HEK293 (cell line): ENCODE measurements at regions not wholly inside any gene's neighbourhood (a gene's known extent, or its start where the extent isn't known, plus 50 kb on each side); places are given as distances from the start of the nearest gene placed in this dataset.

Experiments used
- CTCF ChIA-PET: fragments of 350-600 bp; formaldehyde crosslinking; extraction: SDS; loops from one replicate; lab custom pipeline; 2021; ENCODE audit warnings: antibody characterized with exemption; lab: Yijun Ruan, JAX
- POLR2A ChIA-PET: fragments of 300-600 bp; formaldehyde crosslinking; extraction: SDS; loops from one replicate; lab custom pipeline; 2020; ENCODE audit warnings: antibody characterized with exemption, inconsistent platforms; lab: Yijun Ruan, JAX
- H3K27ac ChIP-seq: fragments of 200-500 bp; sonication (Bioruptor generic); 2 replicates; pipeline ENCODE4 v1.5.1; 2014; ENCODE audit warnings: low read depth, low read length, control low read depth, inconsistent platforms; ENCODE audit errors: extremely low read depth
- H3K36me3 ChIP-seq, 2 experiments: fragments of 200-500 bp in 1 of 2; sonication (Bioruptor generic) in 1 of 2; 1 replicate in 1 of 2; 2 replicates in 1 of 2; pipeline ENCODE4 v1.5.1; 2014 to 2017; ENCODE audit warnings: inconsistent platforms in 2 of 2, low read length in 2 of 2; ENCODE audit not compliant: control insufficient read depth in 2 of 2, insufficient read depth in 1 of 2
- H3K4me1 ChIP-seq: fragments of 200-500 bp; sonication (Bioruptor generic); 2 replicates; pipeline ENCODE4 v1.5.1; 2014; ENCODE audit warnings: mild to moderate bottlenecking, low read length, inconsistent platforms; ENCODE audit not compliant: control insufficient read depth, insufficient read depth
- H3K4me3 ChIP-seq: 2 replicates; pipeline ENCODE4 v1.5.1; 2011; ENCODE audit warnings: low read depth, mild to moderate bottlenecking, control low read depth, low read length, moderate library complexity
- H3K9me3 ChIP-seq: fragments of 200-500 bp; sonication (Bioruptor generic); 2 replicates; pipeline ENCODE4 v1.5.1; 2014; ENCODE audit warnings: low read depth, low read length, inconsistent platforms; ENCODE audit not compliant: control insufficient read depth, insufficient read depth
- BCL11B ChIP-seq: fragments of 450-650 bp; formaldehyde crosslinking; IDR thresholded peaks from 2 replicates; pipeline ENCODE4 v1.5.1; 2016; ENCODE audit warnings: low read depth, missing biosample characterization, missing genetic modification characterization
- HIC1 ChIP-seq: fragments of 450-650 bp; formaldehyde crosslinking; IDR thresholded peaks from 2 replicates; pipeline ENCODE4 v1.5.1; 2016; ENCODE audit warnings: missing biosample characterization, missing genetic modification characterization
- KLF1 ChIP-seq: fragments of 450-650 bp; formaldehyde crosslinking; IDR thresholded peaks from 2 replicates; pipeline ENCODE4 v1.5.1; 2016; ENCODE audit warnings: missing biosample characterization, missing genetic modification characterization
- PBX3 ChIP-seq: sonication (generic); formaldehyde crosslinking; IDR thresholded peaks from 2 replicates; pipeline ENCODE4 v1.8.1; 2022; ENCODE audit warnings: mild to moderate bottlenecking, moderate library complexity, missing genetic modification reagents
- SP2 ChIP-seq: fragments of 450-650 bp; formaldehyde crosslinking; IDR thresholded peaks from 2 replicates; pipeline ENCODE4 v1.5.1; 2016; ENCODE audit warnings: missing biosample characterization, missing genetic modification characterization
- ZBTB1 ChIP-seq: fragments of 450-650 bp; formaldehyde crosslinking; IDR thresholded peaks from 2 replicates; pipeline ENCODE4 v1.5.1; 2016; ENCODE audit warnings: missing biosample characterization, missing genetic modification characterization
- ZBTB21 ChIP-seq: fragments of 450-650 bp; formaldehyde crosslinking; IDR thresholded peaks from 2 replicates; pipeline ENCODE4 v1.5.1; 2017; ENCODE audit warnings: missing biosample characterization, missing genetic modification characterization
- ZIC2 ChIP-seq: fragments of 450-650 bp; formaldehyde crosslinking; IDR thresholded peaks from 2 replicates; pipeline ENCODE4 v1.5.1; 2016; ENCODE audit warnings: missing biosample characterization, missing genetic modification characterization
- ZNF155 ChIP-seq: fragments of 450-650 bp; formaldehyde crosslinking; IDR thresholded peaks from 2 replicates; pipeline ENCODE4 v1.5.1; 2016; ENCODE audit warnings: missing biosample characterization, missing genetic modification characterization
- ZNF19 ChIP-seq: fragments of 450-650 bp; formaldehyde crosslinking; IDR thresholded peaks from 2 replicates; pipeline ENCODE4; 2016; ENCODE audit warnings: missing biosample characterization, missing genetic modification characterization, low read depth
- ZNF239 ChIP-seq: fragments of 450-650 bp; formaldehyde crosslinking; IDR thresholded peaks from 2 replicates; pipeline ENCODE4 v1.5.1; 2016; ENCODE audit warnings: missing biosample characterization, missing genetic modification characterization
- ZNF248 ChIP-seq: fragments of 450-650 bp; formaldehyde crosslinking; IDR thresholded peaks from 2 replicates; pipeline ENCODE4 v1.5.1; 2017; ENCODE audit warnings: missing biosample characterization, missing genetic modification characterization
- ZNF302 ChIP-seq: fragments of 450-650 bp; formaldehyde crosslinking; IDR thresholded peaks from 2 replicates; pipeline ENCODE4 v1.5.1; 2016; ENCODE audit warnings: missing biosample characterization, missing genetic modification characterization, low read depth
- ZNF510 ChIP-seq: fragments of 450-650 bp; formaldehyde crosslinking; IDR thresholded peaks from 2 replicates; pipeline ENCODE4 v1.5.1; 2018; ENCODE audit warnings: mild to moderate bottlenecking, missing genetic modification characterization, missing biosample characterization; ENCODE audit not compliant: insufficient replicate concordance
- ZNF529 ChIP-seq: fragments of 450-650 bp; formaldehyde crosslinking; IDR thresholded peaks from 2 replicates; pipeline ENCODE4 v1.5.1; 2017; ENCODE audit warnings: missing genetic modification characterization, missing biosample characterization; ENCODE audit not compliant: insufficient replicate concordance
- ZNF549 ChIP-seq: fragments of 450-650 bp; IDR thresholded peaks from 2 replicates; pipeline ENCODE4 v1.5.1; 2018; ENCODE audit warnings: missing biosample characterization, missing genetic modification characterization, mild to moderate bottlenecking, inconsistent platforms, moderate library complexity
- ZNF596 ChIP-seq: fragments of 450-650 bp; IDR thresholded peaks from 2 replicates; pipeline ENCODE4 v1.5.0; 2018; ENCODE audit warnings: missing biosample characterization, mild to moderate bottlenecking, missing genetic modification characterization, moderate library complexity
- ZNF670 ChIP-seq: fragments of 450-650 bp; formaldehyde crosslinking; IDR thresholded peaks from 2 replicates; pipeline ENCODE4 v1.5.1; 2016; ENCODE audit warnings: missing biosample characterization, missing genetic modification characterization, low read depth
- ZNF701 ChIP-seq: fragments of 450-650 bp; formaldehyde crosslinking; IDR thresholded peaks from 2 replicates; pipeline ENCODE4 v1.5.1; 2016; ENCODE audit warnings: missing biosample characterization, missing genetic modification characterization
- ZNF830 ChIP-seq: fragments of 450-650 bp; IDR thresholded peaks from 2 replicates; pipeline ENCODE4 v1.5.0; 2018; ENCODE audit warnings: missing biosample characterization, missing genetic modification characterization, low read depth, mild to moderate bottlenecking, moderate library complexity
- ZNF843 ChIP-seq: fragments of 450-650 bp; formaldehyde crosslinking; IDR thresholded peaks from 2 replicates; pipeline ENCODE4 v1.5.1; 2016; ENCODE audit warnings: missing biosample characterization, missing genetic modification characterization
- TF ChIP-seq, protein P1 (sequence below): fragments of 450-650 bp; formaldehyde crosslinking; IDR thresholded peaks from 2 replicates; pipeline ENCODE4 v1.5.1; 2016; ENCODE audit warnings: missing biosample characterization, missing genetic modification characterization
- TF ChIP-seq, protein P2 (sequence below): IDR thresholded peaks from 2 replicates; pipeline ENCODE4 v1.6.1; 2011; ENCODE audit warnings: mild to moderate bottlenecking, low read depth, low read length, borderline replicate concordance

DNA sequence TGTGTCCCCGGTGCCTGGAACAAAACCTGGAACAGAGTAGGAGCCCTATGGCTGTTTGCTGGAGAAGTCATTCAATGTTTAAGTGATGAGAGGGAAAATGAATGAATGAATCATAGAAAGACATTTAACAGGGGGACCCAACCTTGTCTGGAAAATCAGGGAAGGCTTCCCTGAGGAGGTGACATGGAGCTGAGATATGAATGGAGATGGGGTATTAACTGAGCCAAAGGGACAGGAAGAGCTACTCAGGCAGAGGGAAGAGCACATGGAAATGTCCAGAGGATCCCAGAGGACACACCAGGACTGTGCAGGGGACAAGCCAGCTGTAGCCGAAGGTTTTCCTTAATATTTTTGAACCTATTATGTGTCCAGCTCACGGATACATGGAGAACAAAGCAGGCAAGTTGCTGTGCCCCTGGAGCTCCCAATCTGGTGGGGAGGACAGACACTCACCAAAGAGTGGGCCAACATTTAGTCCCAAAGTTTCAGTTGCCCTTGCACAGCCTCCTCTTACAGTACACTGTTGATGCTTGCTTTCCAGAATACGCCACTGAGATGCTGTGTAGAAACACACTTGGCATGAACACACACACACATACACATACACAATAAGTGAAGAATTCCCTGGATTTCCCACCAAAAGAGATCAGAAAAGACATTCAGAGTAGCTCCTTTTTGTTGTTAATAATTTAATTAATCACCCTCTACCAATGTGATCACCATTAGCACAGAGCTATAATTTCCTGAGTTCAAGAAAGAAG lies 77.0 kb upstream of the PTPN1 start:
- CTCF ChIA-PET = interaction anchor here (0.5 to 2.4 kb wide), 4 partner anchors 9 to 194 kb away, joined by 3 to 9 read pairs (median 4); no protein-coding TSS in a partner anchor
- POLR2A ChIA-PET = no interaction called here

GRCh38 chr20:50434321-50434652 lies 75.9 kb upstream of the PTPN1 start:
- Histone ChIP-seq H3K4me3 (no peak overlapping the region), H3K4me1 (no peaks in the 10 kb centered on the region), H3K9me3 (no peaks in the 10 kb centered on the region), H3K36me3 (no peaks in the 10 kb centered on the region), H3K27ac (no peak overlapping the region)
- CTCF ChIA-PET = interaction anchor here (2.4 kb wide), 1 partner anchor 10 kb away, joined by 9 read pairs; no protein-coding TSS in a partner anchor
- POLR2A ChIA-PET = interaction anchor here (0.7 kb wide), 1 partner anchor 336 kb away, joined by 3 read pairs; no protein-coding TSS in a partner anchor
- TF ChIP-seq SP2 (tag by site-specific recombination) = no peak
- TF ChIP-seq, protein P1, sequence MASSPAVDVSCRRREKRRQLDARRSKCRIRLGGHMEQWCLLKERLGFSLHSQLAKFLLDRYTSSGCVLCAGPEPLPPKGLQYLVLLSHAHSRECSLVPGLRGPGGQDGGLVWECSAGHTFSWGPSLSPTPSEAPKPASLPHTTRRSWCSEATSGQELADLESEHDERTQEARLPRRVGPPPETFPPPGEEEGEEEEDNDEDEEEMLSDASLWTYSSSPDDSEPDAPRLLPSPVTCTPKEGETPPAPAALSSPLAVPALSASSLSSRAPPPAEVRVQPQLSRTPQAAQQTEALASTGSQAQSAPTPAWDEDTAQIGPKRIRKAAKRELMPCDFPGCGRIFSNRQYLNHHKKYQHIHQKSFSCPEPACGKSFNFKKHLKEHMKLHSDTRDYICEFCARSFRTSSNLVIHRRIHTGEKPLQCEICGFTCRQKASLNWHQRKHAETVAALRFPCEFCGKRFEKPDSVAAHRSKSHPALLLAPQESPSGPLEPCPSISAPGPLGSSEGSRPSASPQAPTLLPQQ (tag by site-specific recombination) = no peak
- no peak for TF ChIP-seq ZNF510 (tag by site-specific recombination)
- no peak for TF ChIP-seq ZNF670
- no peak for TF ChIP-seq ZNF19 (tag by site-specific recombination)
- TF ChIP-seq ZNF248 (tag by site-specific recombination) = no peak
- no peak for TF ChIP-seq HIC1
- TF ChIP-seq ZNF239 = no peak
- no peak for TF ChIP-seq ZBTB1 (tag by site-specific recombination)
- TF ChIP-seq ZNF843 (tag by site-specific recombination) = no peak
- TF ChIP-seq ZNF701 (tag by site-specific recombination) = no peak
- no peak for TF ChIP-seq ZNF830 (tag by site-specific recombination)
- no peak for TF ChIP-seq ZBTB21 (tag by site-specific recombination)
- TF ChIP-seq KLF1 = no peak
- no peak for TF ChIP-seq ZNF596 (tag by site-specific recombination)
- TF ChIP-seq, protein P2, sequence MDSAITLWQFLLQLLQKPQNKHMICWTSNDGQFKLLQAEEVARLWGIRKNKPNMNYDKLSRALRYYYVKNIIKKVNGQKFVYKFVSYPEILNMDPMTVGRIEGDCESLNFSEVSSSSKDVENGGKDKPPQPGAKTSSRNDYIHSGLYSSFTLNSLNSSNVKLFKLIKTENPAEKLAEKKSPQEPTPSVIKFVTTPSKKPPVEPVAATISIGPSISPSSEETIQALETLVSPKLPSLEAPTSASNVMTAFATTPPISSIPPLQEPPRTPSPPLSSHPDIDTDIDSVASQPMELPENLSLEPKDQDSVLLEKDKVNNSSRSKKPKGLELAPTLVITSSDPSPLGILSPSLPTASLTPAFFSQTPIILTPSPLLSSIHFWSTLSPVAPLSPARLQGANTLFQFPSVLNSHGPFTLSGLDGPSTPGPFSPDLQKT = no peak
- no peak for TF ChIP-seq ZIC2 (tag by site-specific recombination)
- no peak for TF ChIP-seq ZNF302 (tag by site-specific recombination)
- TF ChIP-seq ZNF529 = no peak

More for the DNA sequence above, 77.0 kb upstream of the PTPN1 start:
- H3K36me3 ChIP-seq = no peaks in the 10 kb centered on the region
- TF ChIP-seq ZNF155 (tag by site-specific recombination) = no peak
- TF ChIP-seq ZNF549 (tag by site-specific recombination) = no peak
- TF ChIP-seq PBX3 (CRISPR knock-in tag) = no peak
- TF ChIP-seq BCL11B = no peak
- H3K4me3 ChIP-seq = no peak overlapping the region
- H3K4me1 ChIP-seq = no peaks in the 10 kb centered on the region
- no peaks in the 10 kb centered on the region for H3K9me3 ChIP-seq
- H3K27ac ChIP-seq = no peak overlapping the region
